ENCODE measurements at regions not wholly inside any gene's neighbourhood (a gene's known extent, or its start where the extent isn't known, plus 50 kb on each side); places are given as distances from the start of the nearest gene placed in this dataset.

DNA sequence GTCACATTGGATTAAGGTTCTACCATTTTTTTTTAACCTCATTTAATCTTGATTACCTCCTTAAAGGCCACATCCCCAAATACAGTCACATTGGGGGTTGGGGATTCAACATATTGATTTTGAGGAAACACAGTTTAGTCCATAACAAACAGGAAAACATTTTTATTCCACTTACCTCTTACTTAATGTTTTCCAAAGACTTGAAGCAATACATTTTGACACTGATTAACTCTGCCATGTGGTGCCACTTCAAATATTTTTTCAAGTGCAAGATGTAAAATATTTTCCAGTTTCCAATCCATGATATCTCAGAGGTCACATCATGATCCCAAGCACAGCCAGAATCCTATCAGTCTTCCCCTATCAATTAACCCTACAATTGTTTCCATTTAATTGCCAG is 548.0 kb downstream of the CSNK1G3 start:
- TF ChIP-seq POLR2A (IDR thresholded peaks at IDR 0.05): no peak
- TF ChIP-seq EP300 (IDR thresholded peaks at IDR 0.05): no peak
- TF ChIP-seq, protein P1, sequence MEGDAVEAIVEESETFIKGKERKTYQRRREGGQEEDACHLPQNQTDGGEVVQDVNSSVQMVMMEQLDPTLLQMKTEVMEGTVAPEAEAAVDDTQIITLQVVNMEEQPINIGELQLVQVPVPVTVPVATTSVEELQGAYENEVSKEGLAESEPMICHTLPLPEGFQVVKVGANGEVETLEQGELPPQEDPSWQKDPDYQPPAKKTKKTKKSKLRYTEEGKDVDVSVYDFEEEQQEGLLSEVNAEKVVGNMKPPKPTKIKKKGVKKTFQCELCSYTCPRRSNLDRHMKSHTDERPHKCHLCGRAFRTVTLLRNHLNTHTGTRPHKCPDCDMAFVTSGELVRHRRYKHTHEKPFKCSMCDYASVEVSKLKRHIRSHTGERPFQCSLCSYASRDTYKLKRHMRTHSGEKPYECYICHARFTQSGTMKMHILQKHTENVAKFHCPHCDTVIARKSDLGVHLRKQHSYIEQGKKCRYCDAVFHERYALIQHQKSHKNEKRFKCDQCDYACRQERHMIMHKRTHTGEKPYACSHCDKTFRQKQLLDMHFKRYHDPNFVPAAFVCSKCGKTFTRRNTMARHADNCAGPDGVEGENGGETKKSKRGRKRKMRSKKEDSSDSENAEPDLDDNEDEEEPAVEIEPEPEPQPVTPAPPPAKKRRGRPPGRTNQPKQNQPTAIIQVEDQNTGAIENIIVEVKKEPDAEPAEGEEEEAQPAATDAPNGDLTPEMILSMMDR (IDR thresholded peaks at IDR 0.05): no peak
